CD4-positive, CD25-positive, alpha-beta regulatory T cell (primary cell): ENCODE measurements at regions not wholly inside any gene's neighbourhood (a gene's known extent, or its start where the extent isn't known, plus 50 kb on each side); places are given as distances from the start of the nearest gene placed in this dataset.
A peak's percentile ranks its signal among the peaks of the same experiment; 100 is the strongest.

Experiments used
- ATAC-seq, 2 donors: fragments of 150-1000 bp; cut with Tn5 transposase; one replicate each; pipeline ENCODE4 v1.10.0; 2021; ENCODE audit warnings: low read depth in 2 of 2, moderate number of reproducible peaks in 2 of 2, moderate library complexity in 1 of 2
- DNase-seq, 3 donors: peaks; one replicate each; pipeline versions ENCODE4 v3.0.0 to v3.0.0-alpha.2; 2012 to 2022; ENCODE audit warnings: mixed read lengths in 1 of 3
- H3K27ac ChIP-seq: one replicate; pipeline ENCODE4 v1.7.0; 2013; ENCODE audit warnings: mild to moderate bottlenecking, low read length; ENCODE audit not compliant: insufficient read depth, poor library complexity, severe bottlenecking
- H3K27me3 ChIP-seq: one replicate; pipeline ENCODE4 v1.7.0; 2013; ENCODE audit warnings: low read length; ENCODE audit not compliant: control insufficient read depth, insufficient read depth
- H3K36me3 ChIP-seq: one replicate; pipeline ENCODE4 v1.7.0; 2013; ENCODE audit warnings: mild to moderate bottlenecking, low read length, moderate library complexity; ENCODE audit not compliant: control insufficient read depth, insufficient read depth
- H3K4me1 ChIP-seq: 2 replicates; pipeline ENCODE4 v1.7.0; 2013; ENCODE audit warnings: mild to moderate bottlenecking, low read length; ENCODE audit not compliant: insufficient read depth, control insufficient read depth, poor library complexity, severe bottlenecking
- H3K4me3 ChIP-seq: one replicate; pipeline ENCODE4 v1.7.0; 2013; ENCODE audit warnings: low read depth, mild to moderate bottlenecking, low read length, moderate library complexity
- H3K9me3 ChIP-seq, 2 experiments: 1 replicate in 1 of 2; 2 replicates in 1 of 2; pipeline ENCODE4 v1.7.0; 2013; ENCODE audit warnings: low read length in 2 of 2, mild to moderate bottlenecking in 1 of 2, moderate library complexity in 1 of 2; ENCODE audit not compliant: control insufficient read depth in 2 of 2
- H3K27ac Mint-ChIP-seq, 3 donors: one replicate each; pipeline ENCODE4 v1.8.0; 2020 to 2022; ENCODE audit warnings: mild to moderate bottlenecking in 3 of 3, mixed read lengths in 3 of 3, moderate library complexity in 2 of 3
- H3K27me3 Mint-ChIP-seq: one replicate; pipeline ENCODE4 v1.8.0; 2022; ENCODE audit warnings: mild to moderate bottlenecking, mixed read lengths
- H3K36me3 Mint-ChIP-seq: one replicate; pipeline ENCODE4 v1.8.0; 2020; ENCODE audit warnings: mixed read lengths
- H3K4me1 Mint-ChIP-seq, 4 donors: one replicate each; pipeline ENCODE4 v1.8.0; 2020 to 2022; ENCODE audit warnings: mixed read lengths in 4 of 4, mild to moderate bottlenecking in 1 of 4
- H3K4me3 Mint-ChIP-seq, 4 donors: one replicate each; pipeline ENCODE4 v1.8.0; 2020 to 2022; ENCODE audit warnings: mild to moderate bottlenecking in 4 of 4, mixed read lengths in 4 of 4, moderate library complexity in 3 of 4
- H3K9me3 Mint-ChIP-seq, 7 donors: one replicate each; pipeline ENCODE4 v1.8.0; 2020 to 2022; ENCODE audit warnings: mixed read lengths in 7 of 7, mild to moderate bottlenecking in 3 of 7, moderate library complexity in 2 of 7

DNA sequence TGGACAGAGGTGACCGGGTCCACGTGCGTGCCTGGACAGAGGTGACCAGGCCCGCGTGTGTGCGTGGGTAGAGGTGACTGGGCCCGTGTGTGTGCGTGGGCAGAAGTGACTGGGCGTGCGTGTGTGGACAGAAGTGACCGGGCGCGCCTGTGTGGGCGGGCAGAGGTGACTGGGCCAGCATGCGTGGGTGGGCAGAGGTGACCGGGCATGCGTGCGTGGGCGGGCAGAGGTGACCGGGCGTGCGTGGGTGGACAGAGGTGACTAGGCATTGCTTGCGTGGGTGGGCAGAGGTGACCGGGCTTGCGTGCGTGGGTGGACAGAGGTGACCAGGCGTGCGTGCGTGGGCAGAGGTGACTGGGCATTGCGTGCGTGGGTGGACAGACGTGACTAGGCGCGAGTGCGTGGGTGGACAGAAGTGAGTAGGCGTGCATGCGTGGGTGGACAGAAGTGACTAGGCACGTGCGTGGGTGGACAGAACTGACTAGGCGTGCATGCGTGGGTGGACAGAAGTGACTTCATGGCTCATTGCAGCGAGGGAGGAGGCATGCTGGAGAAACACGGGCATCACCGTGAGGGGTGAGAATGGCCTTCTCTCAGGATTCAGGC, 254.1 kb upstream of the IRX4 start:
- no peaks in the 10 kb centered on the region for H3K27me3 Mint-ChIP-seq
- peak overlapping the region in 1 of 4 donors; percentile 10 for H3K4me3 Mint-ChIP-seq
- no peaks in the 10 kb centered on the region for H3K36me3 ChIP-seq
- H3K9me3 Mint-ChIP-seq = peaks cover 0 to 3% (median 0%) of the 10 kb centered on the region in 7 donors
- H3K27me3 ChIP-seq = no peaks in the 10 kb centered on the region
- ATAC-seq = no peak
- H3K4me1 Mint-ChIP-seq = peaks cover 0 to 2% (median 0%) of the 10 kb centered on the region in 4 donors
- no peak overlapping the region for H3K4me3 ChIP-seq
- H3K36me3 Mint-ChIP-seq = no peaks in the 10 kb centered on the region
- no peak overlapping the region for H3K27ac ChIP-seq
- no peak for DNase-seq
- no peaks in the 10 kb centered on the region for H3K4me1 ChIP-seq
- H3K27ac Mint-ChIP-seq = no peak overlapping the region
- no peaks in the 10 kb centered on the region for H3K9me3 ChIP-seq

GRCh38 chr5:2135833-2136232, 253.1 kb upstream of the IRX4 start:
- no peaks in the 10 kb centered on the region for H3K27me3 ChIP-seq
- H3K4me3 ChIP-seq = no peak overlapping the region
- no peaks in the 10 kb centered on the region for H3K9me3 ChIP-seq
- no peak overlapping the region for H3K4me3 Mint-ChIP-seq
- DNase-seq (no peak), ATAC-seq (no peak)
- no peak overlapping the region for H3K27ac ChIP-seq
- H3K27me3 Mint-ChIP-seq = no peaks in the 10 kb centered on the region
- no peaks in the 10 kb centered on the region for H3K36me3 Mint-ChIP-seq
- H3K4me1 ChIP-seq = no peaks in the 10 kb centered on the region
- H3K27ac Mint-ChIP-seq = no peak overlapping the region
- H3K36me3 ChIP-seq = no peaks in the 10 kb centered on the region
- peaks cover 0 to 3% (median 0%) of the 10 kb centered on the region in 7 donors for H3K9me3 Mint-ChIP-seq
- peaks cover 0 to 2% (median 0%) of the 10 kb centered on the region in 4 donors for H3K4me1 Mint-ChIP-seq

GRCh38 chr5:2135354-2135753, 252.6 kb upstream of the IRX4 start:
- Histone ChIP-seq H3K27me3 (no peaks in the 10 kb centered on the region), H3K9me3 (no peaks in the 10 kb centered on the region), H3K36me3 (no peaks in the 10 kb centered on the region), H3K4me1 (no peaks in the 10 kb centered on the region), H3K27ac (no peak overlapping the region), H3K4me3 (no peak overlapping the region)
- H3K27me3 Mint-ChIP-seq = no peaks in the 10 kb centered on the region
- peaks cover 0 to 2% (median 0%) of the 10 kb centered on the region in 4 donors for H3K4me1 Mint-ChIP-seq
- H3K36me3 Mint-ChIP-seq = no peaks in the 10 kb centered on the region
- H3K9me3 Mint-ChIP-seq = no peaks in the 10 kb centered on the region
- ATAC-seq (no peak), DNase-seq (no peak)
- H3K27ac Mint-ChIP-seq = no peak overlapping the region
- no peak overlapping the region for H3K4me3 Mint-ChIP-seq

GRCh38 chr5:2134543-2135292, 252.0 kb upstream of the IRX4 start:
- no peaks in the 10 kb centered on the region for H3K27me3 Mint-ChIP-seq
- DNase-seq = no peak
- H3K27ac ChIP-seq = no peak overlapping the region
- no peaks in the 10 kb centered on the region for H3K9me3 ChIP-seq
- no peaks in the 10 kb centered on the region for H3K9me3 Mint-ChIP-seq
- no peak for ATAC-seq
- no peaks in the 10 kb centered on the region for H3K36me3 Mint-ChIP-seq
- H3K4me3 ChIP-seq = no peak overlapping the region
- H3K36me3 ChIP-seq = no peaks in the 10 kb centered on the region
- H3K4me1 Mint-ChIP-seq = peaks cover 0 to 2% (median 0%) of the 10 kb centered on the region in 4 donors
- H3K27ac Mint-ChIP-seq = no peak overlapping the region
- no peaks in the 10 kb centered on the region for H3K27me3 ChIP-seq
- H3K4me1 ChIP-seq = no peaks in the 10 kb centered on the region
- no peak overlapping the region for H3K4me3 Mint-ChIP-seq

GRCh38 chr5:2133936-2134335, 251.2 kb upstream of the IRX4 start:
- no peaks in the 10 kb centered on the region for H3K36me3 Mint-ChIP-seq
- peaks cover 0 to 2% (median 0%) of the 10 kb centered on the region in 4 donors for H3K4me1 Mint-ChIP-seq
- no peaks in the 10 kb centered on the region for H3K9me3 Mint-ChIP-seq
- H3K27me3 Mint-ChIP-seq = no peaks in the 10 kb centered on the region
- DNase-seq (no peak), ATAC-seq (no peak)
- Histone ChIP-seq H3K27me3 (no peaks in the 10 kb centered on the region), H3K36me3 (no peaks in the 10 kb centered on the region), H3K4me1 (no peaks in the 10 kb centered on the region), H3K9me3 (no peaks in the 10 kb centered on the region), H3K4me3 (no peak overlapping the region), H3K27ac (no peak overlapping the region)
- no peak overlapping the region for H3K27ac Mint-ChIP-seq
- H3K4me3 Mint-ChIP-seq = no peak overlapping the region

DNA sequence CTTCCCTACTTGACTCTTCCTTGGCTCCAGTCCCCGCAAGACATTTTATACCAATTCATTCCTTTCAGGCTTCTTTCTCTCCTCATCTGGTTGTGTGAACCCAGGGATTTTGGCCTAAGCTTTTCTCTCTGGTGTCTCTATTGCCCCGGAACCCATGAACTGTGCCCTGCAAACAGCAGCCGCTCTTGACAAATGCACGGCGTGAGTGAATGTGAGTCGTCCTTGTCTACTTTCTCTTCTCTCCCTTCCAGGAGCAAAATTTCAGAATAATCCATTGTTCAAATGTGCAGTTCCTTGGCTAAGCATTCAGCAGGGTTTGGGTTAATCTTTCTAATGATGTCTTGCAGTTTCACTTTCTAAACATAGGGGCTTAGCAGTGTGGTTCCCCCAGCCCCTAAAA, 250.4 kb upstream of the IRX4 start:
- Mint-ChIP-seq H3K9me3 (no peaks in the 10 kb centered on the region), H3K4me1 (peaks cover 0 to 2% (median 0%) of the 10 kb centered on the region in 4 donors), H3K36me3 (no peaks in the 10 kb centered on the region), H3K27ac (no peak overlapping the region), H3K4me3 (no peak overlapping the region), H3K27me3 (no peaks in the 10 kb centered on the region)
- Histone ChIP-seq H3K27ac (no peak overlapping the region), H3K4me3 (no peak overlapping the region), H3K9me3 (no peaks in the 10 kb centered on the region), H3K27me3 (no peaks in the 10 kb centered on the region), H3K36me3 (no peaks in the 10 kb centered on the region), H3K4me1 (no peaks in the 10 kb centered on the region)
- no peak for ATAC-seq
- no peak for DNase-seq

DNA sequence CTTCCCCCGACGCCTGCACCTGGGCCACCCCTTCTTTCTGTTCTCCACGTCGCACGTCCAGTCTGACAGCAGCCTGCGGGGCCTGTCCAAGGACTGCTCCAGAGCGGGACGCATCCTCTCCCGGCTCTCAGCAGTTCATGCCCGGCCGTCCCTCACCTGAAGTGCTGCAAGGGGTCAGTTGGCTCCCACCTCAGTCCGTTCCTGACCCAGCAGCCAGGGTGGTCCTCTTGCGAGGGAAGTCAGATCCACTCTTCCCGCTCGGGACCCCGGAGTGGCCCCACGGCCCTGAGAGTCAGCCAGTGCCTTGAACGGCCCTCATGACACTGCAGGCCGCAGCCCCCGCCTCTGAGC, 249.7 kb upstream of the IRX4 start:
- DNase-seq (no peak), ATAC-seq (no peak)
- no peak overlapping the region for H3K4me3 ChIP-seq
- no peaks in the 10 kb centered on the region for H3K36me3 Mint-ChIP-seq
- peaks cover 0 to 2% (median 0%) of the 10 kb centered on the region in 4 donors for H3K4me1 Mint-ChIP-seq
- no peaks in the 10 kb centered on the region for H3K27me3 ChIP-seq
- no peaks in the 10 kb centered on the region for H3K4me1 ChIP-seq
- no peaks in the 10 kb centered on the region for H3K27me3 Mint-ChIP-seq
- no peaks in the 10 kb centered on the region for H3K9me3 ChIP-seq
- H3K4me3 Mint-ChIP-seq = no peak overlapping the region
- no peaks in the 10 kb centered on the region for H3K9me3 Mint-ChIP-seq
- H3K36me3 ChIP-seq = no peaks in the 10 kb centered on the region
- no peak overlapping the region for H3K27ac ChIP-seq
- no peak overlapping the region for H3K27ac Mint-ChIP-seq
